ENCODE measurements at regions not wholly inside any gene's neighbourhood (a gene's known extent, or its start where the extent isn't known, plus 50 kb on each side); places are given as distances from the start of the nearest gene placed in this dataset.

DNA sequence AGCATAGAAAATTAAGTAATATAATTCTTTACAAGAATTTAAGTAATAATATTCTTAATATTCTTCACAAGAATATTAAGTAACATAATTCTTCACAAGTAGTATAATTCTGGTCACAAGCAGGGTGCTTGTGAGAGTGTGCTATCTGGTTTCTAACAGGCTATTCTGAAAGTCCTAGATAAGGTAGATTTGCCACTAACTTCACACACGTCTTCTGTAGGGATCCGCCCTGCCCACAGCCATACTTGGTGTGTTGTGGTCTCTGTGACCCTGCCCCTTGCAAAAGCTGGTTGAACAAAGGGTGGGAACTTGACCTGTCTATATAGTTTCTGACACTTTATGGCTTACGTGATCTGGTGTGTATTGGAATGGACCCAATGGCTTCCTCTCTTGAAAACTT, 253.4 kb upstream of the MDFIC2 start:
- no peak for TF ChIP-seq CTCF (IDR thresholded peaks at IDR 0.05)
- TF ChIP-seq POLR2A (IDR thresholded peaks at IDR 0.05): no peak
- no peak for TF ChIP-seq EP300 (IDR thresholded peaks at IDR 0.05)

Measured in sigmoid colon (tissue), 4 donors.